A549 (cell line): ENCODE measurements at regions not wholly inside any gene's neighbourhood (a gene's known extent, or its start where the extent isn't known, plus 50 kb on each side); places are given as distances from the start of the nearest gene placed in this dataset.
A peak's percentile ranks its signal among the peaks of the same experiment; 100 is the strongest.
"Not testable (repeated sequence)": the region's sequence is repeated elsewhere in the genome, so short reads cannot be mapped to it uniquely, and the experiment has no call there.

ENCODE experiments used
- ATAC-seq, 2 experiments: fragments of 200-7000 bp in 1 of 2; fragments of >200 bp in 1 of 2; cut with Nextera tagmentation in 1 of 2; cut with Tn5 transposase in 1 of 2; 3 replicates each; pipeline versions ENCODE4 v1.8.0 to v1.9.1; 2018 to 2020; ENCODE audit warnings: mild to moderate bottlenecking in 1 of 2, moderate library complexity in 1 of 2
- CTCF ChIA-PET: fragments of 300-600 bp; sonication (Branson Sonifier 250); formaldehyde crosslinking; extraction: SDS; loops from one replicate; lab custom pipeline; 2021; ENCODE audit warnings: antibody characterized with exemption, inconsistent platforms; lab: Yijun Ruan, JAX
- POLR2A ChIA-PET: fragments of 350-600 bp; formaldehyde crosslinking; extraction: SDS; loops from one replicate; lab custom pipeline; 2021; ENCODE audit warnings: antibody characterized with exemption, inconsistent platforms; lab: Yijun Ruan, JAX
- DNase-seq, 2 experiments: peaks; one replicate each; pipeline versions ENCODE4 v3.0.0 to v3.0.0-alpha.2; 2011 to 2016; ENCODE audit warnings: low read depth in 1 of 2, low spot score in 1 of 2
- FAIRE-seq: peaks from 2 replicates; lab custom pipeline; 2011; peaks lifted over from hg19 to GRCh38; lab: Jason Lieb, UNC
- H3K27ac ChIP-seq, 2 experiments: fragments of >200 bp; sonication (Bioruptor Twin); formaldehyde crosslinking; 3 replicates each; pipeline ENCODE4 v1.5.1; 2016 to 2017
- H3K4me1 ChIP-seq: fragments of >200 bp; sonication (Bioruptor Twin); formaldehyde crosslinking; 3 replicates; pipeline ENCODE4 v1.6.1; 2016
- H3K4me2 ChIP-seq: fragments of >200 bp; sonication (Bioruptor Twin); formaldehyde crosslinking; 3 replicates; pipeline ENCODE4 v1.6.1; 2016
- H3K4me3 ChIP-seq: fragments of >200 bp; sonication (Bioruptor Twin); formaldehyde crosslinking; 3 replicates; pipeline ENCODE4 v1.5.1; 2016
- H3K9me3 ChIP-seq: fragments of >200 bp; sonication (Bioruptor Twin); formaldehyde crosslinking; 3 replicates; pipeline ENCODE4 v1.6.1; 2016
- BHLHE40 ChIP-seq: IDR thresholded peaks from 2 replicates; pipeline ENCODE4 v1.6.1; 2012; ENCODE audit warnings: low read depth, low read length, inconsistent platforms
- CBX2 ChIP-seq: fragments of 200-600 bp; sonication (generic); IDR thresholded peaks from 2 replicates; pipeline ENCODE4 v1.6.1; 2016; ENCODE audit warnings: low read depth, mild to moderate bottlenecking, borderline replicate concordance
- CBX8 ChIP-seq: fragments of 200-600 bp; sonication (generic); IDR thresholded peaks from 2 replicates; pipeline ENCODE4 v1.6.1; 2016
- CHD4 ChIP-seq: fragments of 200-600 bp; sonication (generic); IDR thresholded peaks from 2 replicates; pipeline ENCODE4 v1.6.1; 2016; ENCODE audit warnings: antibody characterized with exemption, mild to moderate bottlenecking, borderline replicate concordance
- EHF ChIP-seq: fragments of 250-450 bp; sonication (Bioruptor Pico); IDR thresholded peaks from 2 replicates; pipeline ENCODE4 v1.5.0; 2020; ENCODE audit warnings: mild to moderate bottlenecking
- EHMT2 ChIP-seq: fragments of 200-600 bp; sonication (generic); IDR thresholded peaks from 2 replicates; pipeline ENCODE4 v1.6.1; 2016; ENCODE audit warnings: antibody characterized with exemption, low read depth, mild to moderate bottlenecking, moderate library complexity
- FOSB ChIP-seq: fragments of 250-450 bp; sonication (Bioruptor Pico); IDR thresholded peaks from 2 replicates; pipeline ENCODE4 v1.5.0; 2020; ENCODE audit warnings: mild to moderate bottlenecking, moderate library complexity
- GATA3 ChIP-seq: IDR thresholded peaks from 2 replicates; pipeline ENCODE4 v1.6.1; 2012; ENCODE audit warnings: borderline replicate concordance
- HOXB13 ChIP-seq: fragments of 250-450 bp; sonication (Bioruptor Pico); IDR thresholded peaks from 2 replicates; pipeline ENCODE4 v1.5.0; 2020; ENCODE audit warnings: low read depth, mild to moderate bottlenecking, moderate library complexity
- JUN ChIP-seq, 2 experiments: fragments of >200 bp; sonication (Bioruptor Twin); formaldehyde crosslinking; IDR thresholded peaks; 2 replicates in 1 of 2; 3 replicates in 1 of 2; pipeline ENCODE4 v1.6.1; 2016 to 2017
- KDM5A ChIP-seq: fragments of 200-600 bp; sonication (generic); IDR thresholded peaks from 2 replicates; pipeline ENCODE4 v1.6.1; 2016; ENCODE audit warnings: antibody characterized with exemption, mild to moderate bottlenecking
- NFE2L2 ChIP-seq: fragments of 150-350 bp; conservative IDR thresholded peaks from 2 replicates; pipeline ENCODE4 v1.6.1; 2014; ENCODE audit warnings: low read length
- NPAS2 ChIP-seq: fragments of 250-450 bp; sonication (Bioruptor Pico); IDR thresholded peaks from 2 replicates; pipeline ENCODE4 v1.8.0; 2022; ENCODE audit warnings: mild to moderate bottlenecking, moderate library complexity, borderline replicate concordance
- NR3C1 ChIP-seq: fragments of >200 bp; sonication (Bioruptor Twin); formaldehyde crosslinking; IDR thresholded peaks from 3 replicates; pipeline ENCODE4 v1.6.1; 2017
- PHF8 ChIP-seq: fragments of 200-600 bp; sonication (generic); IDR thresholded peaks from 2 replicates; pipeline ENCODE4 v1.6.1; 2016; ENCODE audit warnings: low read depth, mild to moderate bottlenecking, antibody characterized with exemption, moderate library complexity, borderline replicate concordance
- POLR2AphosphoS2 ChIP-seq: conservative IDR thresholded peaks from 2 replicates; pipeline ENCODE4 v1.6.1; 2012; ENCODE audit warnings: low read length, improper control_type of control experiment, inconsistent platforms
- RAD21 ChIP-seq, 2 experiments: fragments of >200 bp in 1 of 2; sonication (Bioruptor Twin) in 1 of 2; formaldehyde crosslinking in 1 of 2; IDR thresholded peaks in 1 of 2; conservative IDR thresholded peaks in 1 of 2; 2 replicates in 1 of 2; 3 replicates in 1 of 2; pipeline ENCODE4 v1.6.1; 2012 to 2018; ENCODE audit warnings: inconsistent platforms in 1 of 2
- TFCP2L1 ChIP-seq: fragments of 250-450 bp; sonication (Bioruptor Pico); IDR thresholded peaks from 2 replicates; pipeline ENCODE4 v1.5.0; 2021; ENCODE audit warnings: mild to moderate bottlenecking
- USF2 ChIP-seq: fragments of 450-650 bp; IDR thresholded peaks from 2 replicates; pipeline ENCODE4 v1.6.1; 2014; ENCODE audit warnings: antibody characterized with exemption
- ZC3H11A ChIP-seq: fragments of 450-650 bp; IDR thresholded peaks from 2 replicates; pipeline ENCODE4 v1.6.1; 2014; ENCODE audit warnings: antibody characterized with exemption, mild to moderate bottlenecking
- ZFP36 ChIP-seq: fragments of 450-650 bp; IDR thresholded peaks from 2 replicates; pipeline ENCODE4 v1.6.1; 2014; ENCODE audit warnings: borderline replicate concordance; ENCODE audit not compliant: partially characterized antibody
- WGBS: methylation state at CpG from one replicate; pipeline ENCODE4 v1.1.6; 2017; ENCODE audit errors: missing lambda C conversion rate; 5-methylcytosine and 5-hydroxymethylcytosine counted together

DNA sequence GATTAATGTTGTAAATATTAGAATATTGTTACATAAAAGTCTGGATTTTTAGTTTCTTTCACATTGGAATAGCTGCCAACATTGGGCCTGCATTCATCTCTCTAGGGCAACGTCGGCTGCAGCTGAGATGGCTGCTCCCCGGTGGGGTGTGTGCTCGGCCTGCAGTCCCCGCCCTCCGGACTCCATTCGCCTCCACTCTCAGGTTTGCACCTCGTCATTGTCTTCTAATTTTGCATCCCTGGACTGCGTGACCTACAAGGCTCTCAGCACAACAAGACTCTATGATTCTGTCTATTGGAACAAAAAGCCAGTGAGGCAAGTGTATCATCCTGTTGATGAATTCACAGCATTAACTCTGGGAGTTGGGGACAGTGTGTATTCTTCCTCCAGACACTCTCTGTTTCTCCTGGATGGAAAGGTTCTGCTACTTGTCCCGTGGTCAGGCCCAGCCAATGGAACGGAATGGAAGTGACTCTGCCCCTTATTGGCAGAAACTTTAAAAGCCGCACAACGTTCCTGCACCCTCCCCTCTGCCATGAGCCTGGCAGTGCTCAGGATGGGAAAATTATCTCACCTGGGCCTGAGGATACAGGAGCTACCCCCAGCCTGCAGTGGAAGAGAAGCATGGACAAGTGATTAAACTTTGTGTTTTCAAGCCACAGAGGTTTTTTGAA lies 105.0 kb upstream of the SAMD11 start:
- Histone ChIP-seq H3K4me1 (no peaks in the 10 kb centered on the region), H3K9me3 (no peaks in the 10 kb centered on the region), H3K4me3 (no peak overlapping the region), H3K27ac (no peak overlapping the region), H3K4me2 (no peak overlapping the region)
- WGBS: 77% methylated on average over 13 of the region's 13 CpGs
- ChIA-PET POLR2A (no interaction called here), CTCF (no interaction called here)
- no peak for TF ChIP-seq JUN (IDR thresholded peaks at IDR 0.05)
- TF ChIP-seq TFCP2L1 (CRISPR knock-in tag): no peak
- TF ChIP-seq CBX8: no peak
- TF ChIP-seq GATA3: no peak
- TF ChIP-seq HOXB13 (CRISPR knock-in tag): no peak
- FAIRE-seq: no peak
- no peak for DNase-seq
- no peak for ATAC-seq

- 96% methylated on average over 7 of the region's 7 CpGs for WGBS
- Histone ChIP-seq H3K4me3 (no peak overlapping the region), H3K9me3 (no peaks in the 10 kb centered on the region), H3K4me1 (0 out of 3 replicates have a peak, but pooled peaks cover 3% of the 10 kb centered on the region), H3K27ac (no peak overlapping the region), H3K4me2 (no peak overlapping the region)
- DNase-seq: no peak
- no peak for ATAC-seq
- no peak for FAIRE-seq
- ChIA-PET POLR2A (no interaction called here), CTCF (no interaction called here)
- no peak for TF ChIP-seq BHLHE40
- TF ChIP-seq USF2: no peak
- TF ChIP-seq NPAS2 (CRISPR knock-in tag): no peak
- TF ChIP-seq NFE2L2: no peak
- no peak for TF ChIP-seq CHD4
- no peak for TF ChIP-seq RAD21 (conservative IDR thresholded peaks at IDR 0.05 in 1 of 2, IDR thresholded peaks at IDR 0.05 in 1 of 2)
- no peak for TF ChIP-seq CBX2
- TF ChIP-seq ZFP36: no peak
- no peak for TF ChIP-seq GATA3
- no peak for TF ChIP-seq PHF8
- no peak for TF ChIP-seq ZC3H11A
- no peak for TF ChIP-seq FOSB (CRISPR knock-in tag)
- TF ChIP-seq EHF (CRISPR knock-in tag): no peak
- no peak for TF ChIP-seq KDM5A
- no peak for TF ChIP-seq EHMT2
- no peak for TF ChIP-seq NR3C1
- TF ChIP-seq POLR2AphosphoS2: no peak
These were observed 102.8 kb upstream of the SAMD11 start for GRCh38 chr1:820962-821361.

DNA sequence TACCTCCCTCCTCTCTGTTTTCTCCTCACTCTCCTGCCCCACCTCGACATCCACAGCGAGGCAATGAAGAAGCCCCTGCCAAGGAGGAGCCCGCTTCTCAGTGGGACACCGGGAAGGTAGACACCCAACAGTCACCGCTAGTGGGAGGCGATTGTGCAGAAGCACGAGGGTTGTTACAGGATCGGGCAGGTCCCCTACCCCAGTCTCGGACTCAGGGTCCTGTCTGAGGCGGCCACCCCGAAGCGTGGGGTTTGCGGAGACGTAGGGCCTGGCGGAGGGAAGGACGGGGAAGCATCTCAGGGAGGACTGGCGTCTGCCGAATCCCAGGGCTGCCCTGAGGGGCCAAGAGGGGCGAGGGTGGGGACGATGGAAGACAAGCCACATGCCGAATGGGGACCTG lies 96.9 kb upstream of the SAMD11 start:
- POLR2A ChIA-PET, FAIRE-seq, H3K9me3 ChIP-seq, CTCF ChIA-PET, H3K4me1 ChIP-seq: not testable (repeated sequence)
- WGBS: 0% methylated on average over 8 of the region's 21 CpGs
- DNase-seq: peak in 1 of 2 experiments; percentile 12
- Histone ChIP-seq H3K4me3 (peak overlapping the region; percentile 65), H3K4me2 (peak overlapping the region; percentile 61), H3K27ac (peak overlapping the region; percentile 78 to 88)
- ATAC-seq: peak; percentile 76 to 77
